ENCODE measurements at regions not wholly inside any gene's neighbourhood (a gene's known extent, or its start where the extent isn't known, plus 50 kb on each side); places are given as distances from the start of the nearest gene placed in this dataset.

GRCh38 chr15:70152070-70152480 is 54.4 kb upstream of the TLE3 start:
- Histone ChIP-seq H3K27ac (ENCODE audit: control insufficient read depth, insufficient read depth) (no peak overlapping the region), H2AFZ (ENCODE audit: control insufficient read depth, low read depth, low read length) (no peak overlapping the region), H3K36me3 (ENCODE audit: control insufficient read depth in 2 of 2, insufficient read depth in 2 of 2, low read length in 1 of 2) (no peaks in the 10 kb centered on the region), H3K9me3 (replicated peaks; ENCODE audit: control insufficient read depth, insufficient read depth, low read length) (no peaks in the 10 kb centered on the region), H3K4me3 (no peak overlapping the region), H3K9ac (ENCODE audit: control insufficient read depth, insufficient read depth, low read length) (no peak overlapping the region), H3K4me2 (ENCODE audit: control insufficient read depth, insufficient read depth) (no peak overlapping the region), H4K20me1 (ENCODE audit: control insufficient read depth, insufficient read depth) (no peaks in the 10 kb centered on the region), H3K27me3 (replicated peaks in 1 of 2; ENCODE audit: control insufficient read depth in 2 of 2, insufficient read depth in 2 of 2, low read length in 1 of 2) (peaks cover 2 to 4% of the 10 kb centered on the region in 2 experiments; a peak in 3 of 4 replicates), H3K4me1 (ENCODE audit: control insufficient read depth, insufficient read depth, low read length) (no peaks in the 10 kb centered on the region), H3K79me2 (ENCODE audit: control insufficient read depth, insufficient read depth, low read length) (no peaks in the 10 kb centered on the region)
- no TSS peak for BruUV-seq (replicated peaks)
- POLR2A ChIA-PET = interaction anchor here (1.4 kb wide), 1 partner anchor 10 kb away, joined by 4 read pairs; no protein-coding TSS in a partner anchor
- in situ Hi-C loops (cut with MboI) = no loop called here
- intact Hi-C loops (cut with micrococcal nuclease; ENCODE audit: unreplicated experiment) = no loop called here
- no peak for DNase-seq (ENCODE audit: low read depth, low spot score)
- RAD21 ChIA-PET (ENCODE audit: unreplicated experiment) = interaction anchor here (1.0 to 1.4 kb wide), 2 partner anchors 53 to 123 kb away, joined by 3 to 4 read pairs; no protein-coding TSS in a partner anchor
- CTCF ChIA-PET = interaction anchor here (0.6 to 1.4 kb wide), 2 partner anchors 11 to 107 kb away, joined by 3 to 4 read pairs; no protein-coding TSS in a partner anchor
- peak; percentile 61 for ATAC-seq
- FAIRE-seq = no peak
- WGBS (ENCODE audit: insufficient coverage, insufficient replicate concordance, low lambda C conversion rate, missing lambda C conversion rate) = 7% methylated on average over 3 of the region's 3 CpGs
- SMC1A ChIA-PET (ENCODE audit: uncharacterized antibody, unreplicated experiment) = interaction anchor here (0.7 to 1.2 kb wide), 4 partner anchors 11 to 172 kb away, joined by 3 to 6 read pairs (median 3); no protein-coding TSS in a partner anchor
- no peak for TF ChIP-seq ELK1 (IDR thresholded peaks at IDR 0.05; ENCODE audit: low read depth, low read length)
- TF ChIP-seq MXI1 (IDR thresholded peaks at IDR 0.05; ENCODE audit: low read depth, low read length) = no peak
- no peak for TF ChIP-seq PRDM15 (CRISPR knock-in tag; IDR thresholded peaks at IDR 0.05)
- peak; percentile 62; the same call in 1 of the 2 replicates for TF ChIP-seq IKZF1 (conservative IDR thresholded peaks at IDR 0.05)
- peak in 1 of 2 experiments; percentile 16; a peak in 1 of 4 replicates for TF ChIP-seq BHLHE40 (IDR thresholded peaks at IDR 0.05; ENCODE audit: borderline replicate concordance in 1 of 2, low read depth in 2 of 2, low read length in 1 of 2)
